ENCODE measurements at regions not wholly inside any gene's neighbourhood (a gene's known extent, or its start where the extent isn't known, plus 50 kb on each side); places are given as distances from the start of the nearest gene placed in this dataset.

- TF ChIP-seq CTCF (conservative IDR thresholded peaks at IDR 0.05; ENCODE audit: low read depth, low read length): no peak
- TF ChIP-seq EZH2 (IDR thresholded peaks at IDR 0.05; ENCODE audit: low read length, unreplicated experiment): no peak
Measured at GRCh38 chr4:188221090-188221489, 81.8 kb downstream of the TRIML1 start.

Measured in PC-3 (cell line).